H4 (cell line): ENCODE measurements at regions not wholly inside any gene's neighbourhood (a gene's known extent, or its start where the extent isn't known, plus 50 kb on each side); places are given as distances from the start of the nearest gene placed in this dataset.
"Not testable (repeated sequence)": the region's sequence is repeated elsewhere in the genome, so short reads cannot be mapped to it uniquely, and the experiment has no call there.

Experiments used
- DNase-seq: peaks from one replicate; pipeline ENCODE4 v3.0.0-alpha.2; 2015; ENCODE audit warnings: low spot score

- no peak for DNase-seq
These were observed 323.5 kb downstream of the LRRC70 start for GRCh38 chr5:62902126-62902525.

- no peak for DNase-seq
These were observed 322.4 kb downstream of the LRRC70 start for GRCh38 chr5:62900976-62901375.

- DNase-seq, result no peak
These were observed 317.7 kb downstream of the LRRC70 start for GRCh38 chr5:62896121-62896893.

- DNase-seq, result no peak
These were observed 308.1 kb downstream of the LRRC70 start for GRCh38 chr5:62886603-62887315.

GRCh38 chr5:62837330-62837729 lies 258.7 kb downstream of the LRRC70 start:
- not testable (repeated sequence) for DNase-seq

- no peak for DNase-seq
These were observed 251.0 kb downstream of the LRRC70 start for GRCh38 chr5:62829604-62829986.

GRCh38 chr5:62828742-62829603 lies 250.4 kb downstream of the LRRC70 start:
- no peak for DNase-seq

GRCh38 chr5:62825623-62826220 lies 247.1 kb downstream of the LRRC70 start:
- DNase-seq, result no peak

- DNase-seq, result no peak
These were observed 246.3 kb downstream of the LRRC70 start for GRCh38 chr5:62824936-62825335.

GRCh38 chr5:62817043-62817442 lies 238.4 kb downstream of the LRRC70 start:
- DNase-seq, result not testable (repeated sequence)

- DNase-seq, result no peak
These were observed 236.4 kb downstream of the LRRC70 start for GRCh38 chr5:62814991-62815390.

GRCh38 chr5:62812621-62813255 lies 234.1 kb downstream of the LRRC70 start:
- no peak for DNase-seq

GRCh38 chr5:62804819-62805218 lies 226.2 kb downstream of the LRRC70 start:
- not testable (repeated sequence) for DNase-seq

- DNase-seq, result no peak
These were observed 217.3 kb downstream of the LRRC70 start for GRCh38 chr5:62795926-62796325.

- DNase-seq, result no peak
These were observed 215.8 kb downstream of the LRRC70 start for GRCh38 chr5:62794456-62794855.

- DNase-seq, result no peak
These were observed 212.4 kb downstream of the LRRC70 start for GRCh38 chr5:62791059-62791458.

GRCh38 chr5:62790348-62790747 lies 211.7 kb downstream of the LRRC70 start:
- DNase-seq, result no peak

- DNase-seq, result no peak
These were observed 207.5 kb downstream of the LRRC70 start for GRCh38 chr5:62786099-62786498.

- no peak for DNase-seq
These were observed 207.0 kb downstream of the LRRC70 start for GRCh38 chr5:62785588-62785987.

- DNase-seq, result no peak
These were observed 204.9 kb downstream of the LRRC70 start for GRCh38 chr5:62783374-62784057.

GRCh38 chr5:62780888-62781287 lies 202.3 kb downstream of the LRRC70 start:
- DNase-seq, result no peak
